ENCODE measurements at regions not wholly inside any gene's neighbourhood (a gene's known extent, or its start where the extent isn't known, plus 50 kb on each side); places are given as distances from the start of the nearest gene placed in this dataset.

GRCh38 chr2:21920721-21921120 lies 797.0 kb downstream of the TDRD15 start:
- H4K20me1 ChIP-seq (ENCODE audit: control insufficient read depth, insufficient read depth, low read depth, low read length), result no peaks in the 10 kb centered on the region
- no peaks in the 10 kb centered on the region; the same call in 1 of the 2 replicates for H3K9me3 ChIP-seq (ENCODE audit: control insufficient read depth, insufficient read depth, low read length)
- no peaks in the 10 kb centered on the region for H3F3A ChIP-seq (ENCODE audit: control insufficient read depth, insufficient read depth)
- no peak overlapping the region for H3K4me2 ChIP-seq (ENCODE audit: low read length)
- no peaks in the 10 kb centered on the region for H3K27me3 ChIP-seq (ENCODE audit: control insufficient read depth, low read length)
- H3K4me3 ChIP-seq (ENCODE audit: low read length), result no peak overlapping the region
- H3K36me3 ChIP-seq (ENCODE audit: control insufficient read depth, low read length), result no peaks in the 10 kb centered on the region
- H3K79me2 ChIP-seq (ENCODE audit: control insufficient read depth, low read length), result no peaks in the 10 kb centered on the region
- no peak overlapping the region for H3K27ac ChIP-seq (ENCODE audit: low read depth, low read length)
- H3K9me2 ChIP-seq (replicated peaks; ENCODE audit: control insufficient read depth, low read length), result no peaks in the 10 kb centered on the region
- H3K4me1 ChIP-seq (ENCODE audit: control insufficient read depth, low read length), result no peaks in the 10 kb centered on the region
- no peak for TF ChIP-seq EZH2phosphoT487 (IDR thresholded peaks at IDR 0.05; ENCODE audit: borderline replicate concordance, low read length)
- TF ChIP-seq CTCF (IDR thresholded peaks at IDR 0.05; ENCODE audit: low read depth, low read length, poor library complexity, severe bottlenecking), result no peak

GRCh38 chr2:21924640-21925285 lies 801.0 kb downstream of the TDRD15 start:
- Histone ChIP-seq H3K9me2 (replicated peaks; ENCODE audit: control insufficient read depth, low read length) (no peaks in the 10 kb centered on the region), H3K4me1 (ENCODE audit: control insufficient read depth, low read length) (no peaks in the 10 kb centered on the region), H3K9me3 (ENCODE audit: control insufficient read depth, insufficient read depth, low read length) (no peaks in the 10 kb centered on the region; the same call in 1 of the 2 replicates), H3F3A (ENCODE audit: control insufficient read depth, insufficient read depth) (no peaks in the 10 kb centered on the region), H4K20me1 (ENCODE audit: control insufficient read depth, insufficient read depth, low read depth, low read length) (no peaks in the 10 kb centered on the region), H3K27ac (ENCODE audit: low read depth, low read length) (no peak overlapping the region), H3K27me3 (ENCODE audit: control insufficient read depth, low read length) (no peaks in the 10 kb centered on the region), H3K36me3 (ENCODE audit: control insufficient read depth, low read length) (no peaks in the 10 kb centered on the region), H3K4me2 (ENCODE audit: low read length) (no peak overlapping the region), H3K4me3 (ENCODE audit: low read length) (no peak overlapping the region), H3K79me2 (ENCODE audit: control insufficient read depth, low read length) (no peaks in the 10 kb centered on the region)
- no peak for TF ChIP-seq EZH2phosphoT487 (IDR thresholded peaks at IDR 0.05; ENCODE audit: borderline replicate concordance, low read length)
- TF ChIP-seq CTCF (IDR thresholded peaks at IDR 0.05; ENCODE audit: low read depth, low read length, poor library complexity, severe bottlenecking), result no peak

GRCh38 chr2:21928292-21928691 lies 804.5 kb downstream of the TDRD15 start:
- Histone ChIP-seq H4K20me1 (ENCODE audit: control insufficient read depth, insufficient read depth, low read depth, low read length) (no peaks in the 10 kb centered on the region), H3K27me3 (ENCODE audit: control insufficient read depth, low read length) (no peaks in the 10 kb centered on the region), H3K9me2 (replicated peaks; ENCODE audit: control insufficient read depth, low read length) (no peaks in the 10 kb centered on the region), H3K36me3 (ENCODE audit: control insufficient read depth, low read length) (no peaks in the 10 kb centered on the region), H3K4me2 (ENCODE audit: low read length) (no peak overlapping the region), H3K4me3 (ENCODE audit: low read length) (no peak overlapping the region), H3K79me2 (ENCODE audit: control insufficient read depth, low read length) (no peaks in the 10 kb centered on the region), H3K9me3 (ENCODE audit: control insufficient read depth, insufficient read depth, low read length) (no peaks in the 10 kb centered on the region; the same call in 1 of the 2 replicates), H3K27ac (ENCODE audit: low read depth, low read length) (no peak overlapping the region), H3K4me1 (ENCODE audit: control insufficient read depth, low read length) (no peaks in the 10 kb centered on the region), H3F3A (ENCODE audit: control insufficient read depth, insufficient read depth) (no peaks in the 10 kb centered on the region)
- TF ChIP-seq CTCF (IDR thresholded peaks at IDR 0.05; ENCODE audit: low read depth, low read length, poor library complexity, severe bottlenecking) (no peak), EZH2phosphoT487 (IDR thresholded peaks at IDR 0.05; ENCODE audit: borderline replicate concordance, low read length) (no peak)
